H1 (cell line): ENCODE measurements at regions not wholly inside any gene's neighbourhood (a gene's known extent, or its start where the extent isn't known, plus 50 kb on each side); places are given as distances from the start of the nearest gene placed in this dataset.

Experiments used
- BRCA1 ChIP-seq: IDR thresholded peaks from 2 replicates; pipeline ENCODE4 v1.6.1; 2012; ENCODE audit warnings: low read depth, low read length, improper control_type of control experiment
- CEBPB ChIP-seq: IDR thresholded peaks from 2 replicates; pipeline ENCODE4 v1.6.1; 2012; ENCODE audit warnings: low read depth, low read length
- GTF2F1 ChIP-seq: IDR thresholded peaks from 2 replicates; pipeline ENCODE4 v1.6.1; 2012; ENCODE audit warnings: low read depth, low read length, improper control_type of control experiment, borderline replicate concordance
- HDAC2 ChIP-seq, 2 experiments: fragments of 300-600 bp in 1 of 2; sonication (generic) in 1 of 2; IDR thresholded peaks; 2 replicates each; pipeline ENCODE4 v1.6.1; 2011 to 2012; ENCODE audit warnings: low read depth in 2 of 2, low read length in 2 of 2, mild to moderate bottlenecking in 2 of 2, moderate library complexity in 2 of 2, borderline replicate concordance in 1 of 2, inconsistent platforms in 1 of 2
- USF2 ChIP-seq: IDR thresholded peaks from 2 replicates; pipeline ENCODE4 v1.6.1; 2011; ENCODE audit warnings: low read length, improper control_type of control experiment
- TF ChIP-seq, protein P1 (sequence below): fragments of 300-600 bp; sonication (generic); IDR thresholded peaks from 2 replicates; pipeline ENCODE4 v1.7.1; 2012; ENCODE audit warnings: low read length, moderate library complexity, mild to moderate bottlenecking, inconsistent platforms; ENCODE audit not compliant: insufficient replicate concordance

GRCh38 chrX:39749728-39750127 is 348.0 kb downstream of the BCOR start (continued):
- no peak for TF ChIP-seq GTF2F1
- TF ChIP-seq USF2: peak; percentile 81
- no peak for TF ChIP-seq CEBPB
- TF ChIP-seq BRCA1: no peak
- no peak for TF ChIP-seq HDAC2 (IDR thresholded peaks at IDR 0.05; ENCODE audit: borderline replicate concordance in 1 of 2, low read depth in 2 of 2, low read length in 2 of 2)
- TF ChIP-seq, protein P1, sequence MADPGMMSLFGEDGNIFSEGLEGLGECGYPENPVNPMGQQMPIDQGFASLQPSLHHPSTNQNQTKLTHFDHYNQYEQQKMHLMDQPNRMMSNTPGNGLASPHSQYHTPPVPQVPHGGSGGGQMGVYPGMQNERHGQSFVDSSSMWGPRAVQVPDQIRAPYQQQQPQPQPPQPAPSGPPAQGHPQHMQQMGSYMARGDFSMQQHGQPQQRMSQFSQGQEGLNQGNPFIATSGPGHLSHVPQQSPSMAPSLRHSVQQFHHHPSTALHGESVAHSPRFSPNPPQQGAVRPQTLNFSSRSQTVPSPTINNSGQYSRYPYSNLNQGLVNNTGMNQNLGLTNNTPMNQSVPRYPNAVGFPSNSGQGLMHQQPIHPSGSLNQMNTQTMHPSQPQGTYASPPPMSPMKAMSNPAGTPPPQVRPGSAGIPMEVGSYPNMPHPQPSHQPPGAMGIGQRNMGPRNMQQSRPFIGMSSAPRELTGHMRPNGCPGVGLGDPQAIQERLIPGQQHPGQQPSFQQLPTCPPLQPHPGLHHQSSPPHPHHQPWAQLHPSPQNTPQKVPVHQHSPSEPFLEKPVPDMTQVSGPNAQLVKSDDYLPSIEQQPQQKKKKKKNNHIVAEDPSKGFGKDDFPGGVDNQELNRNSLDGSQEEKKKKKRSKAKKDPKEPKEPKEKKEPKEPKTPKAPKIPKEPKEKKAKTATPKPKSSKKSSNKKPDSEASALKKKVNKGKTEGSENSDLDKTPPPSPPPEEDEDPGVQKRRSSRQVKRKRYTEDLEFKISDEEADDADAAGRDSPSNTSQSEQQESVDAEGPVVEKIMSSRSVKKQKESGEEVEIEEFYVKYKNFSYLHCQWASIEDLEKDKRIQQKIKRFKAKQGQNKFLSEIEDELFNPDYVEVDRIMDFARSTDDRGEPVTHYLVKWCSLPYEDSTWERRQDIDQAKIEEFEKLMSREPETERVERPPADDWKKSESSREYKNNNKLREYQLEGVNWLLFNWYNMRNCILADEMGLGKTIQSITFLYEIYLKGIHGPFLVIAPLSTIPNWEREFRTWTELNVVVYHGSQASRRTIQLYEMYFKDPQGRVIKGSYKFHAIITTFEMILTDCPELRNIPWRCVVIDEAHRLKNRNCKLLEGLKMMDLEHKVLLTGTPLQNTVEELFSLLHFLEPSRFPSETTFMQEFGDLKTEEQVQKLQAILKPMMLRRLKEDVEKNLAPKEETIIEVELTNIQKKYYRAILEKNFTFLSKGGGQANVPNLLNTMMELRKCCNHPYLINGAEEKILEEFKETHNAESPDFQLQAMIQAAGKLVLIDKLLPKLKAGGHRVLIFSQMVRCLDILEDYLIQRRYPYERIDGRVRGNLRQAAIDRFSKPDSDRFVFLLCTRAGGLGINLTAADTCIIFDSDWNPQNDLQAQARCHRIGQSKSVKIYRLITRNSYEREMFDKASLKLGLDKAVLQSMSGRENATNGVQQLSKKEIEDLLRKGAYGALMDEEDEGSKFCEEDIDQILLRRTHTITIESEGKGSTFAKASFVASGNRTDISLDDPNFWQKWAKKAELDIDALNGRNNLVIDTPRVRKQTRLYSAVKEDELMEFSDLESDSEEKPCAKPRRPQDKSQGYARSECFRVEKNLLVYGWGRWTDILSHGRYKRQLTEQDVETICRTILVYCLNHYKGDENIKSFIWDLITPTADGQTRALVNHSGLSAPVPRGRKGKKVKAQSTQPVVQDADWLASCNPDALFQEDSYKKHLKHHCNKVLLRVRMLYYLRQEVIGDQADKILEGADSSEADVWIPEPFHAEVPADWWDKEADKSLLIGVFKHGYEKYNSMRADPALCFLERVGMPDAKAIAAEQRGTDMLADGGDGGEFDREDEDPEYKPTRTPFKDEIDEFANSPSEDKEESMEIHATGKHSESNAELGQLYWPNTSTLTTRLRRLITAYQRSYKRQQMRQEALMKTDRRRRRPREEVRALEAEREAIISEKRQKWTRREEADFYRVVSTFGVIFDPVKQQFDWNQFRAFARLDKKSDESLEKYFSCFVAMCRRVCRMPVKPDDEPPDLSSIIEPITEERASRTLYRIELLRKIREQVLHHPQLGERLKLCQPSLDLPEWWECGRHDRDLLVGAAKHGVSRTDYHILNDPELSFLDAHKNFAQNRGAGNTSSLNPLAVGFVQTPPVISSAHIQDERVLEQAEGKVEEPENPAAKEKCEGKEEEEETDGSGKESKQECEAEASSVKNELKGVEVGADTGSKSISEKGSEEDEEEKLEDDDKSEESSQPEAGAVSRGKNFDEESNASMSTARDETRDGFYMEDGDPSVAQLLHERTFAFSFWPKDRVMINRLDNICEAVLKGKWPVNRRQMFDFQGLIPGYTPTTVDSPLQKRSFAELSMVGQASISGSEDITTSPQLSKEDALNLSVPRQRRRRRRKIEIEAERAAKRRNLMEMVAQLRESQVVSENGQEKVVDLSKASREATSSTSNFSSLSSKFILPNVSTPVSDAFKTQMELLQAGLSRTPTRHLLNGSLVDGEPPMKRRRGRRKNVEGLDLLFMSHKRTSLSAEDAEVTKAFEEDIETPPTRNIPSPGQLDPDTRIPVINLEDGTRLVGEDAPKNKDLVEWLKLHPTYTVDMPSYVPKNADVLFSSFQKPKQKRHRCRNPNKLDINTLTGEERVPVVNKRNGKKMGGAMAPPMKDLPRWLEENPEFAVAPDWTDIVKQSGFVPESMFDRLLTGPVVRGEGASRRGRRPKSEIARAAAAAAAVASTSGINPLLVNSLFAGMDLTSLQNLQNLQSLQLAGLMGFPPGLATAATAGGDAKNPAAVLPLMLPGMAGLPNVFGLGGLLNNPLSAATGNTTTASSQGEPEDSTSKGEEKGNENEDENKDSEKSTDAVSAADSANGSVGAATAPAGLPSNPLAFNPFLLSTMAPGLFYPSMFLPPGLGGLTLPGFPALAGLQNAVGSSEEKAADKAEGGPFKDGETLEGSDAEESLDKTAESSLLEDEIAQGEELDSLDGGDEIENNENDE: no peak
